Lower leg skin (tissue), 3 donors: ENCODE measurements at regions not wholly inside any gene's neighbourhood (a gene's known extent, or its start where the extent isn't known, plus 50 kb on each side); places are given as distances from the start of the nearest gene placed in this dataset.

Experiments
- POLR2A ChIP-seq, 2 donors: fragments of 450-650 bp; IDR thresholded peaks; one replicate each; pipeline ENCODE4 v1.6.1; 2016 to 2017; ENCODE audit warnings: antibody characterized with exemption in 2 of 2, mild to moderate bottlenecking in 1 of 2, moderate library complexity in 1 of 2
- TF ChIP-seq, protein P1 (sequence below), 3 donors: fragments of 450-650 bp; IDR thresholded peaks; one replicate each; pipeline ENCODE4 v1.5.1; 2016; ENCODE audit warnings: antibody characterized with exemption in 3 of 3, mild to moderate bottlenecking in 3 of 3, moderate library complexity in 2 of 3

- TF ChIP-seq, protein P1, sequence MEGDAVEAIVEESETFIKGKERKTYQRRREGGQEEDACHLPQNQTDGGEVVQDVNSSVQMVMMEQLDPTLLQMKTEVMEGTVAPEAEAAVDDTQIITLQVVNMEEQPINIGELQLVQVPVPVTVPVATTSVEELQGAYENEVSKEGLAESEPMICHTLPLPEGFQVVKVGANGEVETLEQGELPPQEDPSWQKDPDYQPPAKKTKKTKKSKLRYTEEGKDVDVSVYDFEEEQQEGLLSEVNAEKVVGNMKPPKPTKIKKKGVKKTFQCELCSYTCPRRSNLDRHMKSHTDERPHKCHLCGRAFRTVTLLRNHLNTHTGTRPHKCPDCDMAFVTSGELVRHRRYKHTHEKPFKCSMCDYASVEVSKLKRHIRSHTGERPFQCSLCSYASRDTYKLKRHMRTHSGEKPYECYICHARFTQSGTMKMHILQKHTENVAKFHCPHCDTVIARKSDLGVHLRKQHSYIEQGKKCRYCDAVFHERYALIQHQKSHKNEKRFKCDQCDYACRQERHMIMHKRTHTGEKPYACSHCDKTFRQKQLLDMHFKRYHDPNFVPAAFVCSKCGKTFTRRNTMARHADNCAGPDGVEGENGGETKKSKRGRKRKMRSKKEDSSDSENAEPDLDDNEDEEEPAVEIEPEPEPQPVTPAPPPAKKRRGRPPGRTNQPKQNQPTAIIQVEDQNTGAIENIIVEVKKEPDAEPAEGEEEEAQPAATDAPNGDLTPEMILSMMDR (IDR thresholded peaks at IDR 0.05), result no peak
- no peak for TF ChIP-seq POLR2A (IDR thresholded peaks at IDR 0.05)
Measured at GRCh38 chr2:144156736-144157640, 362.9 kb downstream of the ZEB2 start.
